ENCODE measurements at regions not wholly inside any gene's neighbourhood (a gene's known extent, or its start where the extent isn't known, plus 50 kb on each side); places are given as distances from the start of the nearest gene placed in this dataset.

DNA sequence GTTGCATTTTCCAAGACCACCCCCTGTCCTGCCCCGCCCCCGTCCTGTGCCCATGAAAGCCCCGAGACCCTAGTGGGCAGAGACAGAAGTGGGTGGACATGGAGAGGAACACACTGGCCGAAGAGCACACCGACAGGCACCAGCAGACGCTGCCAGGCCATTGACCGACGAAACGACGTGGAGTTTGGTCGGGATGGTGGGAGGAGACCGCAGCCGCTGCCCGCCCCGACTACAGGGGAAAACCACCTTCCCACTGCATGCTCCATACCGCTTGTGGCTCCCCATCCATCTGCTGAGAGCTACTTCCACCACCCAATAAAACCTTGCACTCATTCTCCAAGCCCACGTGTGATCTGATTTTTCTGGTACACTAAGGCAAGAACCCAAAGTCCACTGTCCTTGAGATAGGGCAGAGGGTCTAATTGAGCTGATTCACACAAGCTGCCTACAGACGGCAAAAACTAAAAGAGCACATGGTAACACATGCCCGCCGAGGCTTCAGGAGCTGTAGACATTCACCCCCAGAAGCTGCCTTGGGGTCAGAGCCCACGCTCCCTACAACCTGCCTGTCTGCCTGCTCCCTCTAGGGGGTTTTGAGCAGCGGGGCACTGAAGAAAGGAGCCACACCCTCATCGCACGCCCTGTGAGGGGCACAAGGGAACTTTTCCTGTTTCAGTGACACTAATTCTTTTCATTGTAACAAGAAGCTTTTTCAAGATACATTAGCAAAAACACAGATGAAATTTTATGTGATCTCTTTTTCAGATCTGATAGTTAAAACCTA is 81.2 kb upstream of the RAB3GAP2 start:
- DNase-seq = no peak

- no peak for DNase-seq
Measured at GRCh38 chr1:220348211-220348610, 76.0 kb upstream of the RAB3GAP2 start.

DNA sequence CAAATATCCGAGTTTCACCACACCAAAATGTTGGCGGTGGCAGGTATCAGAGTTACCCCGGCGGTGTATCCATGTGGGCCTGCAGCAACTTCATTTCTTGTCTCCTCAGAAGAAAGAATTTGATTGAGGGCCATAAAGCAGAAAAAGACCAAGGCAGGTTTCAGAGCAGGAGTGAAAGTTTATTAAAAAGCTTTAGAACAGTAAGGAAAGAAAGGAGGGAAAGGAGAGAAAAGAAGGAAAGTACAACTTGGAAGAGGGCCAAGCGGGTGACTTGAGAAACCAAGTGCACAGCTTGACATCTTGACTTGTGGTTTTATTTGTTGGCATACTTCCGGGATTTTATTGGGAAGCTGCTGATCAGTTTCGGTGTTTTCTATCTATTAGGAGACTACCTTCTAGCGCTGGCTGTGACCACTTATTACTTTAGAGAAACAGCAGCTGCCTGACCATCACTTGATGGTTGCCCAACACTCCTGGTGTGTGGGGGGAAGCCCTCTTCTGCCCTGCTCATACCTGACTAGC is 75.5 kb upstream of the RAB3GAP2 start:
- DNase-seq = no peak

GRCh38 chr1:220344745-220345144 is 72.5 kb upstream of the RAB3GAP2 start:
- DNase-seq = no peak

GRCh38 chr1:220342853-220343252 is 70.6 kb upstream of the RAB3GAP2 start:
- no peak for DNase-seq

DNA sequence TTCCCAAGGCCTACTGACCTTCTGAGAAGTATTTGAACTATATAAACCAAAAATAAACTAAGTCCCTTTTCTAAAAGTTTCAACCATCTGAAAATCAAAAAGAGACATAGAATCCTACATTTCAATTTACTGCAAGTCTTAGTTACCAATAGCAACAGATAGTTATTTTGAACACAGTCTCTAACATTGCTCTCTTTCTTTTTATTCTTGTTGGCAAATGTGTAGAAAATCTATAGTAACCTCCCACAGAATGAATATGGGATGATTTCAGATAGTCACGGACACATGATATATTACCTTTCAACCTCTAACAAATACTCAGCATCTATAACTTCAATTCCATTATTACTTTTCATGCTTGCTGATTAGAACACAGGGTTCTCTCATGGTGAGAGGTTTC is 68.9 kb upstream of the RAB3GAP2 start:
- no peak for DNase-seq

DNA sequence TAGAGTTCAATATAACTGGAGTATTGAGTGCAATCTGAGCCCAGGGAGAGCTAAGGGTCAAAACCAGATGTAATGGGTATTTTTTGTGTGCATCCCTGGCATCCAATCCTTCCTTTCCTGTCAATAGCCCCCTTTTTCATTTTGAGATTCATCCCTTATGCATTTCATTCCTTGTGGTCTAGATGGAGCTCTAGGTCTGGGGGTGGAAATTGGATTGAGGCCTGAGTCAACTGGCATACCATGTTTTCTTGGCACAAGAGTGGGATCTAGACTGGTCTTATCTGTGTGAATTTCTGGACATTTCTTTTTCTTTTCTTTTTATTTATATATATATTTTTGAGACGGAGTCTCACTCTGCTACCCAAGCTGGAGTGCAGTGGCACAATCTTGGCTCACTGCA is 67.3 kb upstream of the RAB3GAP2 start:
- DNase-seq = no peak

DNA sequence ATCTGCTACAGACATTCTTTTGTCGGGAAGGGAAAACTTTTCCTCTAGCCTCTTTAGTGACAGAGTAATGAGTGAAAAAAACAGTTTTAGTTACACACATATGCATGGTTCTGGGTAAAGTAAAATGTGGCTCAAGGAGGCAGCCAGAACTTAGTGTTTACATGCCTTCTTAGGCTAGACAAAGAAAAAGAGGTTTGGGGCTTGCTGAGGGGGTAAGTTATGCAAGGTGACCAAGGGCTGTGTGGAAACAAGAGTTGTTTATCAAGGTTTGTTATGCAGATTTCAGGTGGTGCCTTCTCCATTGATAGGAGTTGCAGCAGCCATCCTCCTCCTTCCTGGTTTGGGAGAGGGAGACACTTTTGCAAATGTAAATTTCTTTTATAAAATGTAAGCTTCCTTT is 66.5 kb upstream of the RAB3GAP2 start:
- no peak for DNase-seq

DNA sequence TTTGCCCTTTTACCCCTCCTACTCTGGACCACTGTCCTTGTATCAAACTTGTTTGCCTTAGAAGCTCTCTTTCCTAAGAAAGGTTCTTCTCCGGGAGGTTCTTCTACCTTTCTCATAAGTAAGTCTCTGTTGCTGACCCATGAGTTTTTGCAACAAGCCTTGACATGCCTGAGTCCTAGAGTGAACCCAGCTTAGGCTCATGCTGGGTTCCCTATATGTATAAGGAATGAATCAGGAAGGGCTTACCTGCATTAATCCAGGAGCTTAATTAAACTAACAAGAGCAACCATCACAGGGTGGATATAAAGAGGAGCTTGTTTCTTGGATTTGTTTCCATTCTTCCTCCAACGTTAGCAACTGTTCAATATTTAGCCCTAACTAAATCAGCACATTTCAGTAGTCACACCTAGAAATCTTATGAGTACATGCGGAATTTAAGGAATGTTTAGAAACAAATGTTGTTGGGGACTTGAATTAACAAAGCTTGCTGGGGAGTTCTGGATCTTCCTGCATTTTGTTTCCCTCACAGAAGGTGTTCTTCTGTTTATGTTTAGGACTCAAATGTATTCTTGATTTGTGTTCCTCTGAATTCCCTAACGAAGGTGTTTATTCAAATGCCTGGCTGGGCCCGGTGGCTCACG is 64.3 kb upstream of the RAB3GAP2 start:
- no peak for DNase-seq

DNA sequence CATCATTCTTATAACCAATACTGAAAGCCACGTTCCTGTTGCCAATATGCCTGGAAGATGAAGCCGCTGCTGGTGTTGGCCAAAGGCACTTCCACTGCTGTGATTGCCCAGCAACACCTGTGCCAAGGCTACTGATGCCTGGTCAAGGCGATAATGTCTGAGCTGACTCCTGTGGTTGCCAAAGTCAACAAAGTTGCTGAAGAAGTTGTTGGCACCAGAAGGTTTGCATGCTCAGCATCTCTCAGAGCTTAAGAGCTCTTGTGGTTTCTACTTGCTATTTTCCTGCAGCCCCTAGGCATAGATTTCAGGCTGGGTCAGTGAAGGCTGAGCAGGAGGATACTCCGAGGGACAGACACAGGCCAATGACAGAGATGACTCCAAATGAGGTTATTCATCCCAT is 63.4 kb upstream of the RAB3GAP2 start:
- DNase-seq = no peak

DNA sequence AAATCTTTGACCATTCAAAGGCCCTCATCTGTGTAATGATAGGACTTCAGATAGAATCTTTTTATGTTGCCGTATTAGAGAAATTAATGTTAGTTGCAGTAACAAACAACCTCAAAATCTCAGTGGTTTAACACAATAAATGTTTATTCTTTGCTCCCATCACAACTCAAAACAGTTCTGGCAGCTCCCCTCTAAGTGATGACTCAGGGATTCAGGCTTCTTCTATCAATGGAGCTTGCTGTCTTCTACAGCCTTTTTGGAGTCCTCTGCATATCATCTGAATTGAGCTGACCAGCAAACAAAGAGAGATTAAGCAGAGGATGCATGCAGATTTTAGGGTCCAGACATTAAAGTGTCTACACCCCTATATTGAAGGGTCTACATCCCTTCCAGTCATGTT is 59.1 kb upstream of the RAB3GAP2 start:
- DNase-seq = no peak

DNA sequence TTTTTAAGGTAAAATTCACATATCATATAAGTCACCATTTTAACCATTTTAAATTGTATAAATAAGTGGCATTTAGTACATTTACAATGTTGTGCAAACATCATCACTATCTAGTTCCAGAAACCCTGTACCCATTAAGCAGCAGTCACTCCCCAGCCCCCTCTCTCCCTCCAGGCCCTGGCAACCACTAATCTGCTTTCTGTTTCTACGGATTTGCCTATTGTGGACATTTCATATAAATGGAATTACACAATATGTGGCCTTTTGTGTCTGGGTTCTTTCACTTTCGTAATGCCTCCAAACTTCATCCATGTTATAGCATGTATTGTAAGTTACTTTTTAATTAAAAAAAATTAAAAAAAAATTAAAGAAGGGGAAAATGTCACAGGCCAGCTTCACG is 58.0 kb upstream of the RAB3GAP2 start:
- DNase-seq = no peak

GRCh38 chr1:220327106-220327505 is 54.9 kb upstream of the RAB3GAP2 start:
- no peak for DNase-seq

GRCh38 chr1:220326578-220326977 is 54.3 kb upstream of the RAB3GAP2 start:
- DNase-seq = no peak

DNA sequence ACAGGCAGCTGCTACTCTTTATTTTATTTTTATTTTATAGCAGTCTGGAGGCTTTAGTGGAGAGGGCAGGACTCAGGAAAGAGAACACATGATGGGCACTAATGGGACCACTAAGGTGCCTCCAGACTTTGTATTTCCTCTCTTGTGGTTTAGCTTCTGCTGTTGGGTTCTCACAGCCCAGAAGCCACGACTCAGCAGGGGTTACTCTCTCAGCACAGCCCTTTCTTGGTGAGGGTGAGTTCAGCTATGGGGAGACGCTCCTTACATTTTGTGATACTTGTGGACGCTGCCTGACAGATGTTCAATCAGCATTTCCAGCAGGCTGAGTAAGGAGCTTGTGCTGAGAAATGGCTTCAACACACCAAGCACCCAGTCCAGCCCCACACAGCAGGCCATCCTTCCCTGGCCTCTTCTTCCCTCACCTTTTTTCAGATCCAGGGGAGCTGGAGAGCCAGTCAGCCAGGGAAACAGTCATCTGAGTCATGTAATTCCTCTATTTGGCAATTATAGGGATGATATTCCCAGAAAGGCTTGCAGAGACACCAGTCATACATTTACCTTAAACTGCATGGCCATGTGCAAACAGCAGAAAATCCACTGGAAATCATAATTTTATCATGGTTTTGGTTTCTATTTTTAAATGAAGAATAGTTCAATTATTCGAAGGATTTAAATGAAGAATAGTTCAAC is 53.2 kb upstream of the RAB3GAP2 start:
- no peak for DNase-seq

DNA sequence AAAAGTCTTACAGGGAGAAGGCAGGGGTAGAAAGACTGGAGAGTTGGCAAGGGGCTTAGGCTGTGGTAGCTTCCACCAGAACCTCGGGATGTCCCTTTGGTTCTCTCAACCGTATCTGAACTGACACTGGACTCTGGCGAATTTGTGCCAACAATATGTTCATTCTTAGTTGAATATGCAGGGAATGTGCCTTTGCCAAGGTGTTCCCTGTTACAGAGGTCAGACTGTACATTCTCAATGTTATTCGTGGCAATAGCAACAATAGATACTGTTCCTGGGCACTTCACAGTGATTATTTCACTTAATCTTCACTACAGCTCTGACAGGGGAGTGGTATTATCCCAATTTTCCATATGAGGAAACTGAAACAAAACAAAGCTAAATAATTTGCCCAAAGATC is 51.5 kb upstream of the RAB3GAP2 start:
- no peak for DNase-seq

DNA sequence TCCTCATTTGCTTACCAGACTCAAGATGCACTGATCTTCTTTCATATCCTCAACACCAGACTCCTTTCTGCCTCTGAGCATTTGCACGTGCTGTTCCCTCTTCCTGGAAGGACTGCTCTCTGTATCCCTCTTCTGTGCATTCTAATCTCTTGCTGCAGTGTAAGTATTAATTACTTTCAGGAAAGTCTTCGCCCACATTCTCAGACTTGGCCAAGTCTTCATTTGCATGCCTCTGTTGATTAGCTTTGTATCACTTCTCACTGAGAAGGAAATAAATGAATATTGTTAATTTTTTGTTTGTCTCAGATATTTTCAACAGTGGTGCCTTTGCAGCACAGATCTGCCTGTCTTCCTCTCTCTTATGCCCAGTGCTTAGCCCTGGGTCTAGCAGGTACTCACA is 50.3 kb upstream of the RAB3GAP2 start:
- no peak for DNase-seq

Measured in T-helper 2 cell (primary cell).